GM19043 (cell line): ENCODE measurements at regions not wholly inside any gene's neighbourhood (a gene's known extent, or its start where the extent isn't known, plus 50 kb on each side); places are given as distances from the start of the nearest gene placed in this dataset.
"Not testable (repeated sequence)": the region's sequence is repeated elsewhere in the genome, so short reads cannot be mapped to it uniquely, and the experiment has no call there.

Experiments used
- ATAC-seq: cut with Tn5 transposase; IDR thresholded peaks from one replicate; pipeline ENCODE4 v1.9.1; 2021; ENCODE audit warnings: low read depth; ENCODE audit not compliant: unreplicated experiment

- ATAC-seq = no peak
Measured at GRCh38 chr11:22454461-22455090, 116.4 kb downstream of the SLC17A6 start.

GRCh38 chr11:22449441-22449840 is 111.3 kb downstream of the SLC17A6 start:
- no peak for ATAC-seq

- ATAC-seq = no peak
Measured at GRCh38 chr11:22444076-22444475, 105.9 kb downstream of the SLC17A6 start.

GRCh38 chr11:22441831-22442230 is 103.7 kb downstream of the SLC17A6 start:
- ATAC-seq = no peak

- ATAC-seq = not testable (repeated sequence)
Measured at GRCh38 chr11:22435582-22435981, 97.4 kb downstream of the SLC17A6 start.

- ATAC-seq = no peak
Measured at GRCh38 chr11:22433517-22433916, 95.3 kb downstream of the SLC17A6 start.

- no peak for ATAC-seq
Measured at GRCh38 chr11:22433094-22433455, 94.9 kb downstream of the SLC17A6 start.

- no peak for ATAC-seq
Measured at GRCh38 chr11:22432291-22433093, 94.3 kb downstream of the SLC17A6 start.

GRCh38 chr11:22431106-22431505 is 92.9 kb downstream of the SLC17A6 start:
- ATAC-seq = no peak

- ATAC-seq = no peak
Measured at GRCh38 chr11:22430639-22431038, 92.5 kb downstream of the SLC17A6 start.

GRCh38 chr11:22430141-22430541 is 92.0 kb downstream of the SLC17A6 start:
- no peak for ATAC-seq
